CD4-positive, CD25-positive, alpha-beta regulatory T cell (primary cell): ENCODE measurements at regions not wholly inside any gene's neighbourhood (a gene's known extent, or its start where the extent isn't known, plus 50 kb on each side); places are given as distances from the start of the nearest gene placed in this dataset.

Source experiments
- ATAC-seq, 2 donors: fragments of 150-1000 bp; cut with Tn5 transposase; one replicate each; pipeline ENCODE4 v1.10.0; 2021; ENCODE audit warnings: low read depth in 2 of 2, moderate number of reproducible peaks in 2 of 2, moderate library complexity in 1 of 2
- DNase-seq, 3 donors: peaks; one replicate each; pipeline versions ENCODE4 v3.0.0 to v3.0.0-alpha.2; 2012 to 2022; ENCODE audit warnings: mixed read lengths in 1 of 3
- H3K27ac ChIP-seq: one replicate; pipeline ENCODE4 v1.7.0; 2013; ENCODE audit warnings: mild to moderate bottlenecking, low read length; ENCODE audit not compliant: insufficient read depth, poor library complexity, severe bottlenecking
- H3K27me3 ChIP-seq: one replicate; pipeline ENCODE4 v1.7.0; 2013; ENCODE audit warnings: low read length; ENCODE audit not compliant: control insufficient read depth, insufficient read depth
- H3K36me3 ChIP-seq: one replicate; pipeline ENCODE4 v1.7.0; 2013; ENCODE audit warnings: mild to moderate bottlenecking, low read length, moderate library complexity; ENCODE audit not compliant: control insufficient read depth, insufficient read depth
- H3K4me1 ChIP-seq: 2 replicates; pipeline ENCODE4 v1.7.0; 2013; ENCODE audit warnings: mild to moderate bottlenecking, low read length; ENCODE audit not compliant: insufficient read depth, control insufficient read depth, poor library complexity, severe bottlenecking
- H3K4me3 ChIP-seq: one replicate; pipeline ENCODE4 v1.7.0; 2013; ENCODE audit warnings: low read depth, mild to moderate bottlenecking, low read length, moderate library complexity
- H3K9me3 ChIP-seq, 2 experiments: 1 replicate in 1 of 2; 2 replicates in 1 of 2; pipeline ENCODE4 v1.7.0; 2013; ENCODE audit warnings: low read length in 2 of 2, mild to moderate bottlenecking in 1 of 2, moderate library complexity in 1 of 2; ENCODE audit not compliant: control insufficient read depth in 2 of 2
- H3K27ac Mint-ChIP-seq, 3 donors: one replicate each; pipeline ENCODE4 v1.8.0; 2020 to 2022; ENCODE audit warnings: mild to moderate bottlenecking in 3 of 3, mixed read lengths in 3 of 3, moderate library complexity in 2 of 3
- H3K27me3 Mint-ChIP-seq: one replicate; pipeline ENCODE4 v1.8.0; 2022; ENCODE audit warnings: mild to moderate bottlenecking, mixed read lengths
- H3K36me3 Mint-ChIP-seq: one replicate; pipeline ENCODE4 v1.8.0; 2020; ENCODE audit warnings: mixed read lengths
- H3K4me1 Mint-ChIP-seq, 4 donors: one replicate each; pipeline ENCODE4 v1.8.0; 2020 to 2022; ENCODE audit warnings: mixed read lengths in 4 of 4, mild to moderate bottlenecking in 1 of 4
- H3K4me3 Mint-ChIP-seq, 4 donors: one replicate each; pipeline ENCODE4 v1.8.0; 2020 to 2022; ENCODE audit warnings: mild to moderate bottlenecking in 4 of 4, mixed read lengths in 4 of 4, moderate library complexity in 3 of 4
- H3K9me3 Mint-ChIP-seq, 7 donors: one replicate each; pipeline ENCODE4 v1.8.0; 2020 to 2022; ENCODE audit warnings: mixed read lengths in 7 of 7, mild to moderate bottlenecking in 3 of 7, moderate library complexity in 2 of 7

DNA sequence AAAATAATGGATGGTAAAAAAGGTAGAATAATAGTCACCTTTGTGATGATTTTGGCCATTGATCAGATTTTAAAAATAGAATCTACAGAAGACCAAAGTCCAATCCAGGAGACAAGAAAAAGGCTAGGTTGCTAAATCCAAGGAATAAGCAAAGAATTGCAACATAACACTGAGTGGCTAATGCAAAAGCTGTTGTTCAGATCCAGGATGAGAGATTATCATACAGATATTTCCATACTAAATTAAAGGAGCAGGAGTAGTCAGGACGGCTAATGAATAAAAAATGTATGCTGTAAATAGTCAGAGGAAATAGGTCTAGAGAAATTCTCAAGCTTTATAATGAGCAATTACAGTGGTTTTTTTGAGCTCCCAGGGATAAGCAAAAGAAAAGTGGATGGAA, 745.9 kb upstream of the ACVR2A start:
- Mint-ChIP-seq H3K4me1 (no peaks in the 10 kb centered on the region), H3K27me3 (no peaks in the 10 kb centered on the region), H3K9me3 (peaks cover 0 to 5% (median 3%) of the 10 kb centered on the region in 7 donors), H3K27ac (no peak overlapping the region), H3K4me3 (no peak overlapping the region), H3K36me3 (no peaks in the 10 kb centered on the region)
- DNase-seq: no peak
- Histone ChIP-seq H3K27ac (no peak overlapping the region), H3K9me3 (no peaks in the 10 kb centered on the region), H3K4me1 (no peaks in the 10 kb centered on the region), H3K4me3 (no peak overlapping the region), H3K36me3 (no peaks in the 10 kb centered on the region), H3K27me3 (no peaks in the 10 kb centered on the region)
- ATAC-seq: no peak

- H3K4me3 Mint-ChIP-seq: no peak overlapping the region
- no peaks in the 10 kb centered on the region for H3K27me3 Mint-ChIP-seq
- H3K4me1 Mint-ChIP-seq: no peaks in the 10 kb centered on the region
- no peaks in the 10 kb centered on the region for H3K36me3 ChIP-seq
- no peaks in the 10 kb centered on the region for H3K27me3 ChIP-seq
- no peak for DNase-seq
- no peak overlapping the region for H3K27ac Mint-ChIP-seq
- no peaks in the 10 kb centered on the region for H3K36me3 Mint-ChIP-seq
- peaks cover 0 to 4% (median 1%) of the 10 kb centered on the region in 7 donors for H3K9me3 Mint-ChIP-seq
- no peak overlapping the region for H3K4me3 ChIP-seq
- H3K4me1 ChIP-seq: no peaks in the 10 kb centered on the region
- H3K9me3 ChIP-seq: no peaks in the 10 kb centered on the region
- ATAC-seq: no peak
- H3K27ac ChIP-seq: no peak overlapping the region
Measured at GRCh38 chr2:147097747-147098146, 747.1 kb upstream of the ACVR2A start.

DNA sequence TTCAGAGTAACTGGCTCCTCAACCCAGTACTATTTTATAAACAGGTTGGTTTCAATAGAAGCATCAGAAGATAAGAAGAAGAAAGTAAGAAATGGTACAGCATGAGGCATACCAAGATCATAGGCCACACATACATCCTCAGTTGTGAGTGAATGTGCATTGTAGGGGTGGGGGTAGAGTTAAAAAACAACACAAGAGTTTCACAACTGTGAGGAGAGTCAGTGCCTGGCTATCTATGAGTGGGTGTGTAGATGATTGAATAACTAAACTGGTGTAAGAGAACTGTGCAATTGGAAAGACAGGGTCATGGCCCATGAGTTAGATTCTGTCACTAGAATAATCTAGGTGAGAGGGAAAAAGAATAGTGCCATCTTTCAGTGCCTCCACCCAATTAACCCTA, 748.2 kb upstream of the ACVR2A start:
- DNase-seq (no peak), ATAC-seq (no peak)
- H3K27ac ChIP-seq: no peak overlapping the region
- Mint-ChIP-seq H3K27me3 (no peaks in the 10 kb centered on the region), H3K27ac (no peak overlapping the region), H3K9me3 (peaks cover 0 to 4% (median 0%) of the 10 kb centered on the region in 7 donors), H3K4me3 (no peak overlapping the region), H3K36me3 (no peaks in the 10 kb centered on the region), H3K4me1 (no peaks in the 10 kb centered on the region)
- H3K4me1 ChIP-seq: no peaks in the 10 kb centered on the region
- H3K36me3 ChIP-seq: no peaks in the 10 kb centered on the region
- no peaks in the 10 kb centered on the region for H3K27me3 ChIP-seq
- no peak overlapping the region for H3K4me3 ChIP-seq
- no peaks in the 10 kb centered on the region for H3K9me3 ChIP-seq

GRCh38 chr2:147095376-147095775, 749.5 kb upstream of the ACVR2A start:
- Mint-ChIP-seq H3K27ac (no peak overlapping the region), H3K36me3 (no peaks in the 10 kb centered on the region), H3K4me3 (no peak overlapping the region), H3K4me1 (no peaks in the 10 kb centered on the region), H3K27me3 (no peaks in the 10 kb centered on the region), H3K9me3 (peaks cover 0 to 4% (median 0%) of the 10 kb centered on the region in 7 donors)
- Histone ChIP-seq H3K4me1 (no peaks in the 10 kb centered on the region), H3K4me3 (no peak overlapping the region), H3K27ac (no peak overlapping the region), H3K27me3 (no peaks in the 10 kb centered on the region), H3K9me3 (no peaks in the 10 kb centered on the region), H3K36me3 (no peaks in the 10 kb centered on the region)
- DNase-seq (no peak), ATAC-seq (no peak)

DNA sequence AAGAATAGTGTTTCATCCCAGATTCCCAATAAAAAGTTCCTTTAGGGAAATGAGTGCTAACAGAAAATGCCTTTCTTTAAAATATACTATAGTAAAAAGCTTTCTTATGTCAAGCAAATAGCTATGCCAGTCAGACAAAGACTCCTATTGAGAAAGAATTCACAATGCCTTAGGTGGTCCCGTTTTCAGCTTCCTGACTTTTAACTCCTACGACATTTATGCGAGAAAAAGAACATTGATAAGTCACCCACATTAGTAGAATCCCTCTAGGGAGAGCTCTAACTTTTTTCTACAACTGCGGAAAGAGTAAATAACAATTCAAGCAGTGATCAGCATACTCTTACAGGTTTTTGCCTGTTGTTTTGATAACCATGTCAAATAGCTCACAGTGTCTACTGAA, 750.8 kb upstream of the ACVR2A start:
- DNase-seq (no peak), ATAC-seq (no peak)
- no peak overlapping the region for H3K4me3 ChIP-seq
- Mint-ChIP-seq H3K4me3 (no peak overlapping the region), H3K9me3 (peaks cover 0 to 4% (median 0%) of the 10 kb centered on the region in 7 donors), H3K27ac (no peak overlapping the region), H3K4me1 (no peaks in the 10 kb centered on the region), H3K36me3 (no peaks in the 10 kb centered on the region), H3K27me3 (no peaks in the 10 kb centered on the region)
- no peaks in the 10 kb centered on the region for H3K27me3 ChIP-seq
- H3K36me3 ChIP-seq: no peaks in the 10 kb centered on the region
- no peaks in the 10 kb centered on the region for H3K4me1 ChIP-seq
- H3K9me3 ChIP-seq: no peaks in the 10 kb centered on the region
- no peak overlapping the region for H3K27ac ChIP-seq

- no peaks in the 10 kb centered on the region for H3K36me3 ChIP-seq
- no peak overlapping the region for H3K4me3 ChIP-seq
- no peak for ATAC-seq
- no peaks in the 10 kb centered on the region for H3K27me3 ChIP-seq
- Mint-ChIP-seq H3K4me1 (no peaks in the 10 kb centered on the region), H3K36me3 (no peaks in the 10 kb centered on the region), H3K27me3 (no peaks in the 10 kb centered on the region), H3K9me3 (peaks cover 0 to 3% (median 0%) of the 10 kb centered on the region in 7 donors), H3K27ac (no peak overlapping the region), H3K4me3 (no peak overlapping the region)
- no peak for DNase-seq
- no peaks in the 10 kb centered on the region for H3K9me3 ChIP-seq
- no peaks in the 10 kb centered on the region for H3K4me1 ChIP-seq
- H3K27ac ChIP-seq: no peak overlapping the region
Measured at GRCh38 chr2:147092266-147092665, 752.6 kb upstream of the ACVR2A start.

DNA sequence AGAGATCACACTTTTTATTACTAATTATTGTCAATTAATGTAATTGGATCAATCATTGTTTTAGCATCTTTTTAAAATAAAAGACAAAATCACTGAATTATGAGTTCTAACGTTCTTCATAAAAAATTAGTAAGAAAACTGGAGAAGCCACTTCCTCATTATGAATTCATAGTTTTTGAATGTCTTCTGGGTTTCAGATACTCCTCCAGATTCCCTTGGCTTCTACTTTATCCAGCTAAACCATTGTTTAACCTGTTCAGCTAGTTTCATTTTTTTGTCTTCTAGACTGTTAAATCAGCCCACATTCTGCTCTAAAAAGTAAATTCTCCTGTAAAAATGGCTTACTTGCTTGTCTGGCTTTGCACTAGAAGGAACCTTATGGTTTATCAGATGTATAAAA, 753.4 kb upstream of the ACVR2A start:
- no peaks in the 10 kb centered on the region for H3K9me3 ChIP-seq
- no peaks in the 10 kb centered on the region for H3K36me3 Mint-ChIP-seq
- ATAC-seq: no peak

DNA sequence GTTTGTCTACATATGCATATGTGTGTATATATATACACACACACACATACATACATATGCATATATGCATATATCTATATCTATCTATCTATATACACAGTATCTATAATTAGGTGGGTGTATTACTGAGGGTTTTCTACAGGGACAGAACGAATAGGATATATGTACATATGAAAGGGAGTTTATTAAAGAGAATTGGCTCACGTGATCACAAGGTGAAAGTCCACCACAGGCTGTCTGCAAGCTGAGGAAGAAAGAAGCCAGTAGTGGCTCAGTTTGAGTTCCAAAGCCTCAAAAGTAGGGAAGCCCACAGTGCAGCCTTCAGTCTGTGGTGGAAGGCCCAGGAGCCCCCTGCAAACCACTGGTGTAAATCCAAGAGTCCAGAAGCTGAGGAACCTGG, 756.0 kb upstream of the ACVR2A start:
- no peak overlapping the region for H3K4me3 Mint-ChIP-seq

More for the DNA sequence above, 753.4 kb upstream of the ACVR2A start:
- H3K36me3 ChIP-seq: no peaks in the 10 kb centered on the region
- Mint-ChIP-seq H3K4me1 (no peaks in the 10 kb centered on the region), H3K27ac (no peak overlapping the region), H3K27me3 (no peaks in the 10 kb centered on the region), H3K4me3 (no peak overlapping the region), H3K9me3 (peaks cover 0 to 4% (median 0%) of the 10 kb centered on the region in 7 donors)
- no peaks in the 10 kb centered on the region for H3K4me1 ChIP-seq
- DNase-seq: no peak
- H3K27ac ChIP-seq: no peak overlapping the region
- no peak overlapping the region for H3K4me3 ChIP-seq
- no peaks in the 10 kb centered on the region for H3K27me3 ChIP-seq

More for the DNA sequence above, 756.0 kb upstream of the ACVR2A start:
- Histone ChIP-seq H3K27me3 (no peaks in the 10 kb centered on the region), H3K4me3 (no peak overlapping the region), H3K4me1 (no peaks in the 10 kb centered on the region), H3K9me3 (no peaks in the 10 kb centered on the region), H3K27ac (no peak overlapping the region), H3K36me3 (no peaks in the 10 kb centered on the region)
- no peak for ATAC-seq
- H3K27ac Mint-ChIP-seq: no peak overlapping the region
- no peak for DNase-seq
- no peaks in the 10 kb centered on the region for H3K4me1 Mint-ChIP-seq
- peaks cover 0 to 4% (median 0%) of the 10 kb centered on the region in 7 donors for H3K9me3 Mint-ChIP-seq
- peaks cover 5% of the 10 kb centered on the region for H3K27me3 Mint-ChIP-seq
- H3K36me3 Mint-ChIP-seq: no peaks in the 10 kb centered on the region
